HG02763 (cell line): ENCODE measurements at regions not wholly inside any gene's neighbourhood (a gene's known extent, or its start where the extent isn't known, plus 50 kb on each side); places are given as distances from the start of the nearest gene placed in this dataset.
"Not testable (repeated sequence)": the region's sequence is repeated elsewhere in the genome, so short reads cannot be mapped to it uniquely, and the experiment has no call there.

ENCODE experiments used
- ATAC-seq: cut with Tn5 transposase; IDR thresholded peaks from one replicate; pipeline ENCODE4 v1.9.1; 2021; ENCODE audit warnings: mild to moderate bottlenecking, moderate library complexity; ENCODE audit not compliant: unreplicated experiment

GRCh38 chr9:38133595-38133994 is 64.6 kb upstream of the SHB start:
- no peak for ATAC-seq

- ATAC-seq = no peak
These were observed 63.9 kb upstream of the SHB start for GRCh38 chr9:38132956-38133355.

- no peak for ATAC-seq
These were observed 62.7 kb upstream of the SHB start for GRCh38 chr9:38131729-38132128.

GRCh38 chr9:38130724-38131123 is 61.7 kb upstream of the SHB start:
- no peak for ATAC-seq

- ATAC-seq = no peak
These were observed 60.3 kb upstream of the SHB start for GRCh38 chr9:38129366-38129765.

GRCh38 chr9:38128752-38129270 is 59.8 kb upstream of the SHB start:
- ATAC-seq = no peak

- no peak for ATAC-seq
These were observed 58.3 kb upstream of the SHB start for GRCh38 chr9:38127271-38127839.

- ATAC-seq = no peak
These were observed 57.7 kb upstream of the SHB start for GRCh38 chr9:38126730-38127129.

GRCh38 chr9:38125889-38126288 is 56.9 kb upstream of the SHB start:
- no peak for ATAC-seq

GRCh38 chr9:38123359-38123758 is 54.3 kb upstream of the SHB start:
- ATAC-seq = not testable (repeated sequence)

- ATAC-seq = no peak
These were observed 51.9 kb upstream of the SHB start for GRCh38 chr9:38120961-38121360.

GRCh38 chr9:38119560-38120236 is 50.7 kb upstream of the SHB start:
- ATAC-seq = no peak

- ATAC-seq = no peak
These were observed 49.9 kb upstream of the SHB start for GRCh38 chr9:38118862-38119438.
